ENCODE measurements at regions not wholly inside any gene's neighbourhood (a gene's known extent, or its start where the extent isn't known, plus 50 kb on each side); places are given as distances from the start of the nearest gene placed in this dataset.

- TF ChIP-seq EP300 (IDR thresholded peaks at IDR 0.05; ENCODE audit: borderline replicate concordance), result no peak
- TF ChIP-seq TAF1 (IDR thresholded peaks at IDR 0.05; ENCODE audit: low read depth), result no peak
- no peak for TF ChIP-seq RAD21 (IDR thresholded peaks at IDR 0.05; ENCODE audit: low read depth)
- no peak for TF ChIP-seq REST (IDR thresholded peaks at IDR 0.05; ENCODE audit: low read depth)
- TF ChIP-seq EGR1 (IDR thresholded peaks at IDR 0.05), result no peak
- TF ChIP-seq YY1 (IDR thresholded peaks at IDR 0.05; ENCODE audit: low read depth), result no peak
Observed at GRCh38 chr15:84104853-84105252, 130.7 kb upstream of the GOLGA6L4 start.
